MM.1S (cell line): ENCODE measurements at regions not wholly inside any gene's neighbourhood (a gene's known extent, or its start where the extent isn't known, plus 50 kb on each side); places are given as distances from the start of the nearest gene placed in this dataset.

Source experiments
- DNase-seq: peaks from one replicate; pipeline ENCODE4 v3.0.0-alpha.2; 2015
- H2AFZ ChIP-seq: fragments of 300-600 bp; sonication (generic); 2 replicates; pipeline ENCODE4 v1.6.0; 2016; ENCODE audit warnings: antibody characterized with exemption, low read length
- H3F3A ChIP-seq: fragments of 300-600 bp; sonication (generic); 2 replicates; pipeline ENCODE4 v1.6.1; 2016; ENCODE audit warnings: mild to moderate bottlenecking, antibody characterized with exemption, low read length, moderate library complexity, mixed read lengths; ENCODE audit not compliant: insufficient read depth
- H3K27ac ChIP-seq: fragments of 300-600 bp; sonication (generic); 2 replicates; pipeline ENCODE4 v1.5.1; 2016; ENCODE audit warnings: mild to moderate bottlenecking, low read length
- H3K27me3 ChIP-seq: fragments of 300-600 bp; sonication (generic); replicated peaks from 2 replicates; pipeline ENCODE4 v1.6.0; 2016; ENCODE audit warnings: low read length; ENCODE audit not compliant: insufficient read depth
- H3K36me3 ChIP-seq: fragments of 300-600 bp; sonication (generic); replicated peaks from 2 replicates; pipeline ENCODE4 v1.6.1; 2016; ENCODE audit warnings: mild to moderate bottlenecking, low read length, mixed read lengths; ENCODE audit not compliant: insufficient read depth
- H3K4me1 ChIP-seq: fragments of 300-600 bp; sonication (generic); 2 replicates; pipeline ENCODE4 v1.6.1; 2016; ENCODE audit warnings: low read length, mixed read lengths
- H3K4me2 ChIP-seq: fragments of 300-600 bp; sonication (generic); 2 replicates; pipeline ENCODE4 v1.6.0; 2016; ENCODE audit warnings: low read depth, low read length
- H3K4me3 ChIP-seq: fragments of 300-600 bp; sonication (generic); 2 replicates; pipeline ENCODE4 v1.5.1; 2016; ENCODE audit warnings: low read length, mixed read lengths
- H3K79me2 ChIP-seq: fragments of 300-600 bp; sonication (generic); 2 replicates; pipeline ENCODE4 v1.6.1; 2016; ENCODE audit warnings: mixed run types, low read length, mixed read lengths
- H3K9ac ChIP-seq: fragments of 300-600 bp; sonication (generic); 2 replicates; pipeline ENCODE4 v1.6.1; 2016; ENCODE audit warnings: low read length, mixed read lengths
- H3K9me2 ChIP-seq: fragments of 300-600 bp; sonication (generic); replicated peaks from 2 replicates; pipeline ENCODE4 v1.6.1; 2016; ENCODE audit warnings: mild to moderate bottlenecking, low read length, mixed read lengths; ENCODE audit not compliant: insufficient read depth
- H3K9me3 ChIP-seq: fragments of 300-600 bp; sonication (generic); replicated peaks from 2 replicates; pipeline ENCODE4 v1.6.1; 2016; ENCODE audit warnings: mild to moderate bottlenecking, low read length, mixed read lengths; ENCODE audit not compliant: insufficient read depth
- H4K20me1 ChIP-seq: fragments of 300-600 bp; sonication (generic); 2 replicates; pipeline ENCODE4 v1.6.1; 2016; ENCODE audit warnings: mild to moderate bottlenecking, low read length, moderate library complexity, mixed read lengths; ENCODE audit not compliant: insufficient read depth
- EZH2 ChIP-seq: fragments of 300-600 bp; sonication (generic); optimal IDR thresholded peaks from 2 replicates; pipeline ENCODE3; 2017; ENCODE audit warnings: low read depth, mild to moderate bottlenecking, antibody characterized with exemption, low read length, mixed read lengths
- EZH2phosphoT487 ChIP-seq: fragments of 300-600 bp; sonication (generic); IDR thresholded peaks from 2 replicates; pipeline ENCODE4 v1.6.1; 2018; ENCODE audit warnings: antibody characterized with exemption, low read length
- TF ChIP-seq, protein P1 (sequence below): fragments of 300-600 bp; sonication (generic); IDR thresholded peaks from 2 replicates; pipeline ENCODE4 v1.5.1; 2016; ENCODE audit warnings: antibody characterized with exemption, low read length, mixed read lengths

DNA sequence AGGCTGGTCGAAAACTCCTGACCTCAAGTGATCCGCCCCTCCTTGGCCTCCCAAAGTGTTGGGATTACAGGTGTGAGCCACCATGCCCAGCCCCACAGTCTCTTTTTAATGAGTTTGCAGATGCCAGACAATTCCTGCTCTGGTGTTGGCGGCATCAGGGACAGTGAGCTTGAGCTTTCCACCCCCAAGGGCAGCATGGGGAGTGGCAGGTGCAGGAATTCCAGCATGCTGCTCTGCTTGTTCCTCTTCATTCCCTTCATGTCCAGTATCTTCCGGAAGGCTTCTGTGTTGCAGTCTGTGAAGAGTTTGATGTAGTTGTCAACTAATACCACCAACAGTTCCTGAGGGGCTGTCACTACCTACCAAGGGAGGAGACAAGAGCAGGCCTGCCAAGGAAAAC lies 137.3 kb downstream of the SS18 start:
- Histone ChIP-seq H3K4me2 (no peak overlapping the region), H3K4me1 (peaks cover 5% of the 10 kb centered on the region; the same call in 1 of the 2 replicates), H3K27me3 (no peaks in the 10 kb centered on the region), H3K27ac (no peak overlapping the region), H3K9me2 (no peaks in the 10 kb centered on the region), H3K9me3 (no peaks in the 10 kb centered on the region), H3K36me3 (no peaks in the 10 kb centered on the region), H4K20me1 (no peaks in the 10 kb centered on the region), H3K79me2 (no peaks in the 10 kb centered on the region), H3K4me3 (no peak overlapping the region), H2AFZ (no peak overlapping the region), H3K9ac (no peak overlapping the region), H3F3A (no peaks in the 10 kb centered on the region)
- TF ChIP-seq, protein P1, sequence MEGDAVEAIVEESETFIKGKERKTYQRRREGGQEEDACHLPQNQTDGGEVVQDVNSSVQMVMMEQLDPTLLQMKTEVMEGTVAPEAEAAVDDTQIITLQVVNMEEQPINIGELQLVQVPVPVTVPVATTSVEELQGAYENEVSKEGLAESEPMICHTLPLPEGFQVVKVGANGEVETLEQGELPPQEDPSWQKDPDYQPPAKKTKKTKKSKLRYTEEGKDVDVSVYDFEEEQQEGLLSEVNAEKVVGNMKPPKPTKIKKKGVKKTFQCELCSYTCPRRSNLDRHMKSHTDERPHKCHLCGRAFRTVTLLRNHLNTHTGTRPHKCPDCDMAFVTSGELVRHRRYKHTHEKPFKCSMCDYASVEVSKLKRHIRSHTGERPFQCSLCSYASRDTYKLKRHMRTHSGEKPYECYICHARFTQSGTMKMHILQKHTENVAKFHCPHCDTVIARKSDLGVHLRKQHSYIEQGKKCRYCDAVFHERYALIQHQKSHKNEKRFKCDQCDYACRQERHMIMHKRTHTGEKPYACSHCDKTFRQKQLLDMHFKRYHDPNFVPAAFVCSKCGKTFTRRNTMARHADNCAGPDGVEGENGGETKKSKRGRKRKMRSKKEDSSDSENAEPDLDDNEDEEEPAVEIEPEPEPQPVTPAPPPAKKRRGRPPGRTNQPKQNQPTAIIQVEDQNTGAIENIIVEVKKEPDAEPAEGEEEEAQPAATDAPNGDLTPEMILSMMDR = no peak
- TF ChIP-seq EZH2 = no peak
- no peak for TF ChIP-seq EZH2phosphoT487
- DNase-seq = no peak

DNA sequence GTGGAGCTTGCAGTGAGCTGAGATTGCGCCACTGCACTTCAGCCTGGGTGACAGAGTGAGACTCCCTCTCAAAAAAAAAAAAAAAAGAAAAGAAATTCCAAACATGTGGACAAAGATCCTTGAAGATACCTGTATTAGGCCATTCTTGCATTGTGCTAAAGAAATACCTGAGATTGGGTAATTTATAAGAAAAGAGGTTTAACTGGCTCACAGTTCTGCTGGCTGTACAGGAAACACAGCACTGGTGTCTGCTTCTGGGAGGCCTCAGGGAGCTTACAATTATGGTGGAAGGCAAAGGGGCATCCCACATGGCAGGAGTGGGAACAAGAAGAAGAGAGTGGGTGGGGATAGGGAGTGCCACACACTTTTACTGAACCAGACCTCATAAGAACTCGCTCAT lies 140.1 kb downstream of the SS18 start:
- Histone ChIP-seq H3K9me2 (no peaks in the 10 kb centered on the region), H2AFZ (no peak overlapping the region), H3K4me3 (no peak overlapping the region), H4K20me1 (no peaks in the 10 kb centered on the region), H3K27ac (no peak overlapping the region), H3K9me3 (no peaks in the 10 kb centered on the region), H3K4me2 (no peak overlapping the region), H3K4me1 (peaks cover 5% of the 10 kb centered on the region; the same call in 1 of the 2 replicates), H3F3A (no peaks in the 10 kb centered on the region), H3K79me2 (no peaks in the 10 kb centered on the region), H3K27me3 (no peaks in the 10 kb centered on the region), H3K9ac (no peak overlapping the region), H3K36me3 (no peaks in the 10 kb centered on the region)
- no peak for DNase-seq
- TF ChIP-seq, protein P1 = no peak
- TF ChIP-seq EZH2phosphoT487 = no peak

DNA sequence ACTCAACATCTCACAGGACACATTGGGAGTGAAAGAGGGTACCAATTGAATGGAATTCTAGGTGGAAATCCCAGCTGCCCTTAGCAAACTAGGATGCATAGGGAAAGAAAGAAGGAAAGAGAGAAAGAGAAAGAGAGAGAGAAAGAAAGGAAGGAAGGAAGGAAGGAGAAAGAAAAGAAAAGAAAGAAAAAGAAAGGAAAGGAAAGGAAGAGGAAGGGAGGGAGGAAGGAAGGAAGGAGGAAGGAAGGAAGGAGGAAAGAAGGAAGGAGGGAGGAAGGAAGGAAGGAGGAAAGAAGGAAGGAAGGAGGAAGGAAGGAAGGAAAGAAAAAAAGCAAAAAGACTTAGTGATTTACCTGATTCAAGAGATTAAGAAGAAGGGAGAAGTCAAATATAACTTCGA lies 143.9 kb downstream of the SS18 start:
- Histone ChIP-seq H3K4me3 (no peak overlapping the region), H3F3A (no peaks in the 10 kb centered on the region), H2AFZ (no peak overlapping the region), H3K4me2 (no peak overlapping the region), H3K9ac (no peak overlapping the region), H3K27ac (no peak overlapping the region), H3K27me3 (no peaks in the 10 kb centered on the region), H4K20me1 (no peaks in the 10 kb centered on the region), H3K4me1 (no peaks in the 10 kb centered on the region), H3K9me2 (no peaks in the 10 kb centered on the region), H3K36me3 (no peaks in the 10 kb centered on the region), H3K79me2 (no peaks in the 10 kb centered on the region), H3K9me3 (no peaks in the 10 kb centered on the region)
- TF ChIP-seq, protein P1 = no peak
- no peak for TF ChIP-seq EZH2
- TF ChIP-seq EZH2phosphoT487 = no peak
- no peak for DNase-seq

DNA sequence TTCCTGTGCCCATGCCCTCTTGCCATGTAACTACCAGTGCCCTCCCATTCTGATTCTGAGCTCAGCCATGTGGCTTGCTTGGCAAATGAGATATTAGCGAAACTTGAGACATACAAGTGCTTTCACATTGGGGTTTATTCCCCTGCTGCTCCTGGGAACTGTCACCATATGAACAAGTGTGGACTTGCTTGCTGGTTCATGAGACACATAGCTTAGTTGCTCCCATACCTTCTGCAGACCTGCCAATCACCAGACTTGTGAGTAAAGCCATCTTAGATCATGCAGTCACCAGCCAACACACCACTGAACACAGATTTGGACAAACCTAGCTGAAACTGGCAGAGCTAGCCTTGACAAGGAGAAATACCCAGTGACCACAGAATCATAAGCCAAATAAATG lies 155.1 kb downstream of the SS18 start:
- no peak overlapping the region for H2AFZ ChIP-seq
- no peaks in the 10 kb centered on the region for H4K20me1 ChIP-seq
- H3K27me3 ChIP-seq = no peaks in the 10 kb centered on the region
- no peaks in the 10 kb centered on the region for H3K9me2 ChIP-seq
- H3K4me2 ChIP-seq = no peak overlapping the region
- H3K4me3 ChIP-seq = no peak overlapping the region
- DNase-seq = no peak
- no peaks in the 10 kb centered on the region for H3K4me1 ChIP-seq
- no peaks in the 10 kb centered on the region for H3K9me3 ChIP-seq
- H3F3A ChIP-seq = no peaks in the 10 kb centered on the region
- no peak overlapping the region for H3K27ac ChIP-seq
- no peak overlapping the region for H3K9ac ChIP-seq
- no peak for TF ChIP-seq EZH2
- TF ChIP-seq, protein P1 = no peak
- TF ChIP-seq EZH2phosphoT487 = no peak
- H3K36me3 ChIP-seq = no peaks in the 10 kb centered on the region
- H3K79me2 ChIP-seq = no peaks in the 10 kb centered on the region
